ENCODE measurements at regions not wholly inside any gene's neighbourhood (a gene's known extent, or its start where the extent isn't known, plus 50 kb on each side); places are given as distances from the start of the nearest gene placed in this dataset.
A peak's percentile ranks its signal among the peaks of the same experiment; 100 is the strongest.

DNA sequence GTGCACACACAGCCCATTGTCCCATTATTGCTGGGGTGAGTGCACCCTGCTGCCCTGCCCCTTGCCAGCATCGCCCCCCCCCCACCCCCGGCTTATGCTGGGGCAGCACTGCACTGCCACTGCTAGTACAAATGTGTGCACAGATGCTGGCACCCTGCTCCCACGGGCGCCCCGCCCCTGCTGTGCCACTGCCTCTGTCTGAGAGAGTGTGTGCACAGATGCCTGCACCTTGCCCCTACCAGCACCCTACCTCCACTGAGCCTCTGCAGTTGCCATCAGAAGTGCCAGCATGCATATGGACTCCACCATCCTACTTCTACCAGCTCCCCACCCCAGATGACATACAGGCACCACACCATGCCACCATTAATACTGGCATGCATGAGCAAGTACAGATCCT, 454.6 kb upstream of the KHDRBS2 start:
- no peak overlapping the region for H3K27ac ChIP-seq (ENCODE audit: low read length)
- peaks cover 5% of the 10 kb centered on the region; the same call in 1 of the 2 replicates for H3K4me1 ChIP-seq (ENCODE audit: insufficient read depth, low read length)
- H3K4me3 ChIP-seq (ENCODE audit: low read length): no peak overlapping the region
- H3K9me3 ChIP-seq (ENCODE audit: insufficient read depth, low read depth, low read length): no peaks in the 10 kb centered on the region; the same call in 1 of the 2 replicates
- no peaks in the 10 kb centered on the region for H3K36me3 ChIP-seq (ENCODE audit: insufficient read depth, low read depth, low read length)
- H3K27me3 ChIP-seq (ENCODE audit: insufficient read depth, low read length): no peaks in the 10 kb centered on the region
- no peak overlapping the region for H3K9ac ChIP-seq (ENCODE audit: low read depth, low read length)

DNA sequence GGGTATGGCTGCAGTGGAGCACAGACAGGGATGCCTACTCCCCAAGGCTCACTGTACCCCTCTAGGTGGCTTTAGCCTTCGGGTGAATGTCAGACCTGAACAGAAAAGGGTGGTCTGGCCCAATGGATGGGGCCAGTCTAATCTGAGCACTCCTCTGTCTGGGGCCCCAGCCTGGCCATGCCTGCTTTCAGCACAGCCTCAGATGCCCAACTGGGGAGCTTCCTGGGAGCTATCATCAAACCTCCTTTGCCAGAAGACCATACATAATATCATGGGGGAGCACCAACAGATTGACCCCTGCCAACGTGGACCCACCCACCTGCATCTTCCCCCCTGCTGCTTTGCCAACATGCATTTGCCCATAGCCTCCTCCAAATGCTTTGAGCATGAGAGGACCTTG, 454.1 kb upstream of the KHDRBS2 start:
- no peaks in the 10 kb centered on the region; the same call in 1 of the 2 replicates for H3K9me3 ChIP-seq (ENCODE audit: insufficient read depth, low read depth, low read length)
- no peak overlapping the region for H3K27ac ChIP-seq (ENCODE audit: low read length)
- no peak overlapping the region for H3K4me3 ChIP-seq (ENCODE audit: low read length)
- peaks cover 5% of the 10 kb centered on the region; the same call in 1 of the 2 replicates for H3K4me1 ChIP-seq (ENCODE audit: insufficient read depth, low read length)
- H3K36me3 ChIP-seq (ENCODE audit: insufficient read depth, low read depth, low read length): no peaks in the 10 kb centered on the region
- no peaks in the 10 kb centered on the region for H3K27me3 ChIP-seq (ENCODE audit: insufficient read depth, low read length)
- H3K9ac ChIP-seq (ENCODE audit: low read depth, low read length): no peak overlapping the region

DNA sequence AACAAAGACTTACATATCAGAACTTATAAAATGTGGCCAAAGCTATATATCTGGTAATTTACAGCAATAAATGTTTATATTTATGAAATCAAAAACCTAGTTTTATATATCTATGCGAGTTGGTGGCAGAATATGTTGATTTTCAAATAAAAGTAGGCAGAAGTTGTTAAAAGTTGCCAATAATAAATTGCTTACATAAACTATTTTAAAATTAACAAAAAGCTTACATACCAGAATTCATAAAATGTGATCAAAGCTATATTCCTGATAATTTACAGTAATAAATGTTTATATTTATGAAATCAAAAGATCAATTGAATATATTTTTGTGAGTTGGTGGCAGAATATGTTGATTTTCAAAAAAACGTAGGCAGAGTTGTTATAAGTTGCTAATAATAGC, 451.8 kb upstream of the KHDRBS2 start:
- H3K9ac ChIP-seq (ENCODE audit: low read depth, low read length): no peak overlapping the region
- H3K4me3 ChIP-seq (ENCODE audit: low read length): no peak overlapping the region
- no peaks in the 10 kb centered on the region for H3K36me3 ChIP-seq (ENCODE audit: insufficient read depth, low read depth, low read length)
- H3K4me1 ChIP-seq (ENCODE audit: insufficient read depth, low read length): peaks cover 5% of the 10 kb centered on the region; the same call in 1 of the 2 replicates
- no peak overlapping the region for H3K27ac ChIP-seq (ENCODE audit: low read length)
- H3K27me3 ChIP-seq (ENCODE audit: insufficient read depth, low read length): no peaks in the 10 kb centered on the region
- no peaks in the 10 kb centered on the region; the same call in 1 of the 2 replicates for H3K9me3 ChIP-seq (ENCODE audit: insufficient read depth, low read depth, low read length)

DNA sequence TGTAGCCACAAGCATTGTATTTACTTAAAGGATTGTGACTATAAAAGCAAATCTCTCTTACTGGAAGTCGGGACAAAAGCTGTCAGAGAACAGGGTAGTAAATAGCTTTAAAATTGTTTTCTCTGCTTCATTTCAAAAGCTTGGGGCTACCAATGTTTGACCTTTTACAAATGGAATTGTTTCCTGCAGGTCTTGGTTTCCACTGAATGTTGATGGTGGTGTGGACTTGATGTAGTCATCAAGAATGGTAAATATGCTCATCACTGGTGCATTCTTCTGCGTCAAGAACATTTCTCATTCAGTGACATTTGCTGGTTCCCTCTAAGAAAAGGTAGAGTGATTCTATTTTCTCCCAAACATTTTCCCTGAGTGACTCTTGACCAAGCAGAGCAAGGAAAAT, 435.4 kb upstream of the KHDRBS2 start:
- Histone ChIP-seq H3K36me3 (ENCODE audit: insufficient read depth, low read depth, low read length) (no peaks in the 10 kb centered on the region), H3K9ac (ENCODE audit: low read depth, low read length) (no peak overlapping the region), H3K9me3 (ENCODE audit: insufficient read depth, low read depth, low read length) (no peaks in the 10 kb centered on the region), H3K4me3 (ENCODE audit: low read length) (no peak overlapping the region), H3K4me1 (ENCODE audit: insufficient read depth, low read length) (no peaks in the 10 kb centered on the region), H3K27me3 (ENCODE audit: insufficient read depth, low read length) (no peaks in the 10 kb centered on the region), H3K27ac (ENCODE audit: low read length) (no peak overlapping the region)

DNA sequence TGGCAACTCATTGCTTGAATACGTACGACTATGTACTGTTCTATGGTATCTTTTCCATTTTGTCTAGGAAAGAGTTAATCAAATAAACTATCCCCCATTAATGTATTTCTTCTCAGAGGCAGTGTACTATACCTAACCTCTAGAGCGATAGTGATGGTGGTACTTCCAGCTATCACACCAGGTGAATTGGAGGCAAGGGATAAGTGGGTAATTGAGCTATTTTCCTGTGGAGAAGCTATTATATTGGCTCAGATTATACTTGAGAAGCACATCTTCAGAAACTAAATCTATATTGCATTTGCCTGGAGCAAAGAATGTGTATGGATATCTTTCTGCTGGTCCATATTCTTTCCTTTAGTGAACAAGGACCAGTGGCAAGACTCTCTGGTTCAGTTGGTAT, 430.7 kb upstream of the KHDRBS2 start:
- H3K9ac ChIP-seq (ENCODE audit: low read depth, low read length): no peak overlapping the region
- no peak overlapping the region for H3K4me3 ChIP-seq (ENCODE audit: low read length)
- H3K4me1 ChIP-seq (ENCODE audit: insufficient read depth, low read length): peaks cover 15% of the 10 kb centered on the region
- no peak overlapping the region for H3K27ac ChIP-seq (ENCODE audit: low read length)
- no peaks in the 10 kb centered on the region for H3K27me3 ChIP-seq (ENCODE audit: insufficient read depth, low read length)
- no peaks in the 10 kb centered on the region for H3K9me3 ChIP-seq (ENCODE audit: insufficient read depth, low read depth, low read length)
- H3K36me3 ChIP-seq (ENCODE audit: insufficient read depth, low read depth, low read length): no peaks in the 10 kb centered on the region

DNA sequence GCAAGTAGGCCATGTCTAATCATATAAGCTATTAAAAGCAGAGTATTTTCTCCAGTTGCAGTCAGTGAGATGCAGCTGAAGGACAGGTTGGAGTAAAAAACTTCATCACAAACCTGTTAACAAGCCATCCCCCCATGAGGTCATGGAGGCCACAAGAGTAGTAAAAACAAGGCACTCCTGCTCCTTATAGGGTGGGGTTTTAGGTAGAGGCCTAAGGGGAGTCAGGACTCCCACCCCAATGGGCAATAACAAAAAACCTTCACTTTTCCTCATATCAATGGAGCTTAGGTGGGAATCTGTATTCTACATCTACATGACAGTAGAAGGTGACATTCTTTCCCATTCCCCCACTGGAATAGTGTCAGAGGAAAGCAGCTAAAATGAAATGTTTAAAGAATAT, 428.1 kb upstream of the KHDRBS2 start:
- Histone ChIP-seq H3K4me1 (ENCODE audit: insufficient read depth, low read length) (peaks cover 15% of the 10 kb centered on the region), H3K27ac (ENCODE audit: low read length) (no peak overlapping the region), H3K27me3 (ENCODE audit: insufficient read depth, low read length) (no peaks in the 10 kb centered on the region), H3K4me3 (ENCODE audit: low read length) (peak overlapping the region; percentile 16; the same call in 1 of the 2 replicates), H3K9ac (ENCODE audit: low read depth, low read length) (no peak overlapping the region), H3K36me3 (ENCODE audit: insufficient read depth, low read depth, low read length) (no peaks in the 10 kb centered on the region), H3K9me3 (ENCODE audit: insufficient read depth, low read depth, low read length) (no peaks in the 10 kb centered on the region)

DNA sequence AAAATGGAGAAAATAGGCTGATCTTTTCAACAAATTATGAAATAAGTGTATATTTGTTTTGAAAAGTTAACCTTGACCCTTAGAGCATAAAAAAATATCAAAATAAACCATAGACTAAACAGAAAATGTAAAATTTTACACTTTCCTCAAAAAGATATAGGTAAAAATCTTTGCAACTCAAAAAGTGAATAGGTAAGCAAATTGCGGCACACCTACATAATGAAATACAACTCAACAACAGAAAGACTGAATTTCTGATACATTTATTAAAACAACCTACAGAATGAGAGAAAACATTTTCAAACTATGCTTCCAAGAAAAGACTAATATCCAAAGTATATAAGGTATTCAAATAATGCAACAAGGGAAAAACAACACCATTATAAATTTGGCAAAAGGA, 425.7 kb upstream of the KHDRBS2 start:
- H3K4me1 ChIP-seq (ENCODE audit: insufficient read depth, low read length): peaks cover 15% of the 10 kb centered on the region
- no peak overlapping the region for H3K27ac ChIP-seq (ENCODE audit: low read length)
- no peak overlapping the region for H3K9ac ChIP-seq (ENCODE audit: low read depth, low read length)
- no peak overlapping the region for H3K4me3 ChIP-seq (ENCODE audit: low read length)
- H3K27me3 ChIP-seq (ENCODE audit: insufficient read depth, low read length): no peaks in the 10 kb centered on the region
- H3K36me3 ChIP-seq (ENCODE audit: insufficient read depth, low read depth, low read length): no peaks in the 10 kb centered on the region
- no peaks in the 10 kb centered on the region for H3K9me3 ChIP-seq (ENCODE audit: insufficient read depth, low read depth, low read length)

DNA sequence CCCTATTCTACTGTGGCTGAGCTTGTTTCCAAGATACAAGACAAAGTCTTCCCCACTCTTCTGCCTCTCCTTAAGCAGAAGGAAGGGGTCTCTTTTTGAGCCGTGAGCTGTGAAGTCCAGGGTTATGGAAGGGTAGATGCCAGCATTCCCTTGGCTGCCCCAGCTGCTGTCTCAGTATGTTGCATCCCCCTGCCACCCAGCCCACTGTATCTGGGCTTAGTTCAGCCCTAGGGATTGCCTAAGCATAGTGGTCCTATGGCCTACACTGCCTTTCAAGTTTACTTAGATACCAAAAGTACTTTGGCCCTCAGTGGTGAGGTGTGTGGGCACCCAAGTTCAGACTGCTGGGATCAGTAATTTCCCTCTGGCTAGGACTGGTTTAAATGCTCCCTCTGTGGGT, 421.9 kb upstream of the KHDRBS2 start:
- Histone ChIP-seq H3K36me3 (ENCODE audit: insufficient read depth, low read depth, low read length) (no peaks in the 10 kb centered on the region), H3K4me3 (ENCODE audit: low read length) (no peak overlapping the region), H3K27me3 (ENCODE audit: insufficient read depth, low read length) (no peaks in the 10 kb centered on the region), H3K9me3 (ENCODE audit: insufficient read depth, low read depth, low read length) (no peaks in the 10 kb centered on the region), H3K4me1 (ENCODE audit: insufficient read depth, low read length) (no peaks in the 10 kb centered on the region), H3K27ac (ENCODE audit: low read length) (no peak overlapping the region), H3K9ac (ENCODE audit: low read depth, low read length) (no peak overlapping the region)

DNA sequence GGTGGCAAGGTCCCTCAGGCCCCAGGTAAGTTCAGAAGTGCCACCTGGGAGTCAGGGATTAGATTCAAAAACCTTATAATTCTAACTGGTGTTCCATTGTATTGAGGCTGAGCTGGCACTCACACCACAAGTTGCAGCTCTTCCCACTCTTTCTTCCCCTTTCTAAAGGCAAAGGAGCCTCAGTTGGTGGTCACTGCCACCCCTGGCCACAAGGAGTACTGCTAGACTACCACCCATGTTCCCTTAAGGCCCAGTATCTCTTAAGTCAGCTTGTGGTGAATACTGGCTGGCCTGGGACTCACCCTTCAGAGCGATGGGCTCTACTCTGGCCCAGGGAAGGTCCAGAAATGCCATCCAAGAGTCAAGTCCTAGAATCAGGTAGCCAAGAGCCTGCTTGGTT, 421.1 kb upstream of the KHDRBS2 start:
- H3K27me3 ChIP-seq (ENCODE audit: insufficient read depth, low read length): no peaks in the 10 kb centered on the region
- no peak overlapping the region for H3K4me3 ChIP-seq (ENCODE audit: low read length)
- H3K9me3 ChIP-seq (ENCODE audit: insufficient read depth, low read depth, low read length): no peaks in the 10 kb centered on the region
- H3K27ac ChIP-seq (ENCODE audit: low read length): no peak overlapping the region
- H3K4me1 ChIP-seq (ENCODE audit: insufficient read depth, low read length): no peaks in the 10 kb centered on the region
- no peak overlapping the region for H3K9ac ChIP-seq (ENCODE audit: low read depth, low read length)
- no peaks in the 10 kb centered on the region for H3K36me3 ChIP-seq (ENCODE audit: insufficient read depth, low read depth, low read length)

DNA sequence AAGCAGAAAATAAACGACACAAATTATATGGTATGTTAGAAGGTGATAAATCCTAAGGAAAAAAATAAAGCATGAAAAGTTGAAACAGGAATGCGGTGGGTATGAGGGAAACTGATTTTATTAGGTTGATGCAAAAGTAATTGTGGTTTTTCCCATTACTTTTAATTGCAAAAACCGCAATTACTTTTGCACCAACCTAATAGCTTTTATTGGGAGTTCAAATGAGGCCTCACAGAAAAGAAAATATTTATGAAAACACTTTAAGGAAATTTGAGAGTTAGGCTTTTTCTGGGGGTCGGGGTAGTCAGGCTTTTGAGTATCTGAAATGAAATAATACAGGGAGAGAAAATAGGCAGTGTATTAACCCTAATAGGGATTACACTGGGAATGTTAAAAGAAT, 397.0 kb upstream of the KHDRBS2 start:
- Histone ChIP-seq H3K27me3 (ENCODE audit: insufficient read depth, low read length) (no peaks in the 10 kb centered on the region), H3K27ac (ENCODE audit: low read length) (no peak overlapping the region), H3K36me3 (ENCODE audit: insufficient read depth, low read depth, low read length) (no peaks in the 10 kb centered on the region), H3K4me1 (ENCODE audit: insufficient read depth, low read length) (no peaks in the 10 kb centered on the region), H3K9ac (ENCODE audit: low read depth, low read length) (no peak overlapping the region), H3K4me3 (ENCODE audit: low read length) (no peak overlapping the region), H3K9me3 (ENCODE audit: insufficient read depth, low read depth, low read length) (peaks cover 2% of the 10 kb centered on the region; the same call in 1 of the 2 replicates)

DNA sequence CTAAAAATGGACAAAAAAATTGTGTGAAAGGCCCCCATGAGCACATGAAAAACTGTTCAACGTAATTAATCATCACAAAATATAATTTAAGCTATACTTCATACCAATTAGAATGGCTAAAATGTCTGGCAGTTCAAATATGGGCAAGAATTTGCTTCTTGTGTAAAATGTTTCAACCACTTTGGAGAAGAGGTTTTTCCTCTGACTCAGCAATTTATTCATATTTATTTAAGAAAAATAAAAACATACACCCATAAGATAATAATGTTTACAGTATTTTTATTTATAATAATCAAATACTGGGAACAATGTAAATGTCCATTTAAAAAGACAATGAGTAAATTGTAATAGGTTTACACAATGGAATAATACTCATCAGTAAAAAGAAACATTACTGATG, 395.1 kb upstream of the KHDRBS2 start:
- no peaks in the 10 kb centered on the region for H3K27me3 ChIP-seq (ENCODE audit: insufficient read depth, low read length)
- peaks cover 14% of the 10 kb centered on the region for H3K9me3 ChIP-seq (ENCODE audit: insufficient read depth, low read depth, low read length)
- H3K36me3 ChIP-seq (ENCODE audit: insufficient read depth, low read depth, low read length): no peaks in the 10 kb centered on the region
- no peaks in the 10 kb centered on the region for H3K4me1 ChIP-seq (ENCODE audit: insufficient read depth, low read length)
- H3K9ac ChIP-seq (ENCODE audit: low read depth, low read length): no peak overlapping the region
- no peak overlapping the region for H3K4me3 ChIP-seq (ENCODE audit: low read length)
- no peak overlapping the region for H3K27ac ChIP-seq (ENCODE audit: low read length)

DNA sequence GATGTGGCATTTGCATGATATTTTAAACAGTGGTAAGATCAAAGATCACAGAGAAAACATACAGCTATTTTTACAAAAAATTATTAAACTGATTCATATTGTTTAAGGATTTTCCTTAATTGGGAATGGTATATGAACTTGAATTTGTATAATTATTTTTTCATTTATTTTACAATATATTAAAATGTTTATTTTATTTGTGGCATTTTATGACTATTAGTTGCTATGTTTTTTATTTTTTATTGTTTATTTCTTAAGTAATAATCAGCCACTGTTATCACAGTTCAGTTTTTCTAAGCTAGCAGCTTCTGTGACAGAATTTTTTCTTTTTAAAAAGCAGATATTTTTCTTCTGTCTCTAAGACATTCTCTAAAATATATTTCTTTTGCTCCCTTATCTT, 387.0 kb upstream of the KHDRBS2 start:
- H3K27ac ChIP-seq (ENCODE audit: low read length): no peak overlapping the region
- H3K27me3 ChIP-seq (ENCODE audit: insufficient read depth, low read length): no peaks in the 10 kb centered on the region
- no peak overlapping the region for H3K9ac ChIP-seq (ENCODE audit: low read depth, low read length)
- H3K9me3 ChIP-seq (ENCODE audit: insufficient read depth, low read depth, low read length): peaks cover 11% of the 10 kb centered on the region
- no peaks in the 10 kb centered on the region for H3K36me3 ChIP-seq (ENCODE audit: insufficient read depth, low read depth, low read length)
- H3K4me3 ChIP-seq (ENCODE audit: low read length): no peak overlapping the region
- H3K4me1 ChIP-seq (ENCODE audit: insufficient read depth, low read length): no peaks in the 10 kb centered on the region

All from iPS-20b (cell line).